Parathyroid adenoma (tissue), 2 donors: ENCODE measurements at regions not wholly inside any gene's neighbourhood (a gene's known extent, or its start where the extent isn't known, plus 50 kb on each side); places are given as distances from the start of the nearest gene placed in this dataset.
"Not testable (repeated sequence)": the region's sequence is repeated elsewhere in the genome, so short reads cannot be mapped to it uniquely, and the experiment has no call there.

Experiments
- H2AFZ ChIP-seq: fragments of 300-600 bp; sonication (generic); one replicate; pipeline ENCODE4 v1.7.0; 2017; ENCODE audit warnings: antibody characterized with exemption, mild to moderate bottlenecking
- H3K27ac ChIP-seq: fragments of 300-600 bp; sonication (generic); one replicate; pipeline ENCODE4 v1.7.0; 2017
- H3K27me3 ChIP-seq: fragments of 300-600 bp; sonication (generic); one replicate; pipeline ENCODE4 v1.7.0; 2017; ENCODE audit warnings: low read length; ENCODE audit not compliant: control insufficient read depth, insufficient read depth
- H3K36me3 ChIP-seq: fragments of 300-600 bp; sonication (generic); one replicate; pipeline ENCODE4 v1.7.0; 2017; ENCODE audit warnings: low read length; ENCODE audit not compliant: control insufficient read depth, insufficient read depth
- H3K4me1 ChIP-seq: fragments of 300-600 bp; sonication (generic); one replicate; pipeline ENCODE4 v1.7.0; 2017; ENCODE audit warnings: control low read depth
- H3K4me2 ChIP-seq: fragments of 300-600 bp; sonication (generic); one replicate; pipeline ENCODE4 v1.7.0; 2017; ENCODE audit warnings: low read length
- H3K4me3 ChIP-seq: fragments of 300-600 bp; sonication (generic); one replicate; pipeline ENCODE4 v1.7.0; 2017; ENCODE audit warnings: low read depth, low read length
- H3K79me2 ChIP-seq: fragments of 300-600 bp; sonication (generic); one replicate; pipeline ENCODE4 v1.7.0; 2017; ENCODE audit warnings: control low read depth
- H3K9ac ChIP-seq: fragments of 300-600 bp; sonication (generic); one replicate; pipeline ENCODE4 v1.7.0; 2017; ENCODE audit warnings: mild to moderate bottlenecking
- H3K9me3 ChIP-seq: fragments of 300-600 bp; sonication (generic); one replicate; pipeline ENCODE4 v1.7.0; 2017; ENCODE audit warnings: low read length; ENCODE audit not compliant: control insufficient read depth
- TF ChIP-seq, protein P1 (sequence below): fragments of 300-600 bp; sonication (generic); IDR thresholded peaks from one replicate; pipeline ENCODE4 v1.7.0; 2017; ENCODE audit warnings: antibody characterized with exemption, mild to moderate bottlenecking
- donor health status: primary hyperparathyroidism.

DNA sequence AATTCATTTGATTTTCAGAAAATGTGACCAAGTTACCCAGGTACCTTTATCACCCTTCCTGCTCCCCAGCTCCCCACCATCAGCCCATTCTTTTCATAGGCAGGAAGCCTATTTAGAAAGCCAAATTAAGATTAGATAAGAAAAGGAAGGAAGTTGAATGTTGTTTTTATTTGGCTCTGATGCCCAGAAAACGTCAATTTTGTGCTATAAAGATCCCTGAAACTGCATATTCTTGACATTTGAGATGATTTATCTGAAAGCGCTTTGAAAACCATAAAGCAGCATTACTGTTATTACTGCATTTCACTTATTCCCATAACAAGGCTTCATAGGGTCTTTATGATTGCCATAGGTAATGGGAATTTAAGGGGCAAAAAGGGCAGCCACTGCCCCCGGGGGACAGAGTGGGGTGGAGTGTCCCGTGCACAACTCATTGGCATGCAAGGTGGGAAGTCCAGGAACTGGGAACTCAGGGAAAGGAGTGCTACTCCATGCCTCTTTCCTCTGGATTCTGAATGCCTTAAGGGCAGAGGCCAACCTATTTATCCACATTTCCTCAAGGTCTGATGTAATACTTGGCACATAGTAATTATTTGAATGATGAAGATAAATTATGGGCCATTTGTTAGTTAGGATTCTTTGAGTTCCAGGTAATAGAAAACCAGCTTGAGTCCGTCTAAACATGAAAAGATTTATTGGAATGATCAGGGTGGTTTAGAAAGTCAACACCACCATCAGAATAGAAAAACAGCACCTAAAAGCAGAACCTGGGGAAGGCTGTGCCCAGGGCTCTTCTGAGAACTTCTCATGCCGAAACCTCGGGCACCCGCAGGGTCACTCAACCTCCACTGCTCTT, 100.6 kb upstream of the ELMO1 start:
- no peaks in the 10 kb centered on the region for H3K36me3 ChIP-seq
- TF ChIP-seq, protein P1, sequence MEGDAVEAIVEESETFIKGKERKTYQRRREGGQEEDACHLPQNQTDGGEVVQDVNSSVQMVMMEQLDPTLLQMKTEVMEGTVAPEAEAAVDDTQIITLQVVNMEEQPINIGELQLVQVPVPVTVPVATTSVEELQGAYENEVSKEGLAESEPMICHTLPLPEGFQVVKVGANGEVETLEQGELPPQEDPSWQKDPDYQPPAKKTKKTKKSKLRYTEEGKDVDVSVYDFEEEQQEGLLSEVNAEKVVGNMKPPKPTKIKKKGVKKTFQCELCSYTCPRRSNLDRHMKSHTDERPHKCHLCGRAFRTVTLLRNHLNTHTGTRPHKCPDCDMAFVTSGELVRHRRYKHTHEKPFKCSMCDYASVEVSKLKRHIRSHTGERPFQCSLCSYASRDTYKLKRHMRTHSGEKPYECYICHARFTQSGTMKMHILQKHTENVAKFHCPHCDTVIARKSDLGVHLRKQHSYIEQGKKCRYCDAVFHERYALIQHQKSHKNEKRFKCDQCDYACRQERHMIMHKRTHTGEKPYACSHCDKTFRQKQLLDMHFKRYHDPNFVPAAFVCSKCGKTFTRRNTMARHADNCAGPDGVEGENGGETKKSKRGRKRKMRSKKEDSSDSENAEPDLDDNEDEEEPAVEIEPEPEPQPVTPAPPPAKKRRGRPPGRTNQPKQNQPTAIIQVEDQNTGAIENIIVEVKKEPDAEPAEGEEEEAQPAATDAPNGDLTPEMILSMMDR: no peak
- no peak overlapping the region for H3K4me3 ChIP-seq
- H3K9ac ChIP-seq: no peak overlapping the region
- H3K27me3 ChIP-seq: no peaks in the 10 kb centered on the region
- H3K79me2 ChIP-seq: no peaks in the 10 kb centered on the region
- H3K4me1 ChIP-seq: no peaks in the 10 kb centered on the region
- H2AFZ ChIP-seq: no peak overlapping the region
- no peaks in the 10 kb centered on the region for H3K9me3 ChIP-seq
- no peak overlapping the region for H3K27ac ChIP-seq
- H3K4me2 ChIP-seq: no peak overlapping the region

DNA sequence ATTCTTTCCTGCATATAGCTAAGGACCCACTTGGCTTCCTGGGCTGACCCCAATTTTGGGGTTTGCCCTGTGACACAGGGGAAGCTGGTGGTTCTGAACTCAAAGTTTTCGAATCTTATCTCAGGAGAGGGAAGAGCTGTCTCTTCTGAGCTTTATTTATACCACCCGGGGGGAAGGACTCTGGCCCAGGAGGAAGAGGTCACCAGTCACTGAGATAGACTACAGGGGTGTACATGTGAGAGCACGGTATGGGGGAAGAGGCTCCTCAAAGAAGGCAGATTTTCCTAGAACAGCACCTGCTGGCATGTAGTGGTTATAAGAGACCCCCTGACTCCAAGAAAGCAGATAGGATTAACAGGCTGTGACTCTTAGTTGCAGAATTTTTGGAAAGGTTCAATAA, 101.8 kb upstream of the ELMO1 start:
- Histone ChIP-seq H3K27me3 (no peaks in the 10 kb centered on the region), H3K4me2 (no peak overlapping the region), H2AFZ (no peak overlapping the region), H3K9ac (no peak overlapping the region), H3K36me3 (no peaks in the 10 kb centered on the region), H3K4me3 (no peak overlapping the region), H3K27ac (no peak overlapping the region), H3K79me2 (no peaks in the 10 kb centered on the region), H3K4me1 (no peaks in the 10 kb centered on the region), H3K9me3 (no peaks in the 10 kb centered on the region)
- TF ChIP-seq, protein P1: no peak

DNA sequence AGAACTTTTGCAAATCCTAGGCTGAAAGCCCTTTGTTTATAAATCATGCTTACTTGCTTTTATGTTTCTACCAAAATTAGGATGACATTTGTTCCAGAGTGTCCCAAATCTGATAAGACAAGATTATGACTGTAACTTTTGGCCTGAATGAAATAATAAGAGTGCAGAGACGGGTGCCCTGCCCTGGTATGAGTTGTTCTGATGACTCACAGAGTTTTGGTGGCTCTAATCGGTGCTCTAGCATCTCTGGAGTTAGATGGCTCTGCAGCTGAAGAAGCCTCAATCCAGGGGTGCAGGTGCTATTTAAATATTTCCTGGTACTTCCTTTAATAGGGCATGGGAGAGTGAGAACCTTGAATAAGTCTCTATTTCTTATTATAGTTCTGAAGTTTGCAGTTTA, 102.2 kb upstream of the ELMO1 start:
- H3K9ac ChIP-seq: no peak overlapping the region
- H3K4me1 ChIP-seq: no peaks in the 10 kb centered on the region
- TF ChIP-seq, protein P1: no peak
- no peak overlapping the region for H3K4me3 ChIP-seq
- no peaks in the 10 kb centered on the region for H3K9me3 ChIP-seq
- no peaks in the 10 kb centered on the region for H3K36me3 ChIP-seq
- H2AFZ ChIP-seq: no peak overlapping the region
- no peaks in the 10 kb centered on the region for H3K79me2 ChIP-seq
- no peaks in the 10 kb centered on the region for H3K27me3 ChIP-seq
- H3K4me2 ChIP-seq: no peak overlapping the region
- no peak overlapping the region for H3K27ac ChIP-seq

DNA sequence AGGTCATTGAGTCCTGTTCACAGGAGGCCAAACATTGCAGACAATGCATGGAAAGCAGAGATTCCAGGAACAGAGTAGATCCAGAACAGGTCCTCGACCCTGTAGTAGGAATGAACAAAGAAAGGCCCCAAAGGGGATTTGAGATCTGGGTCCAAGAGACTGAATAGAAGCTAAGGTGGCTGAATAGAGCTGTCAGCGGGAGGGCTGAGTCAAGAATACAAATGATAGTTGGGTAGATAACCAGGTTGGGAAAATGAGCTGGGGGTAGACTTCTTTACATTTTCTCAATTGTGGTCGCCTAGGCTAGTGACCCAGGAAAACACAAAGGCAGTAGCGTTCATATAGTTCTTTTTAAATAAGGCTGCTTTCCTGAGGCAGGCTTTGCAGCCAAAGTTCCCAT, 103.4 kb upstream of the ELMO1 start:
- Histone ChIP-seq H3K36me3 (no peaks in the 10 kb centered on the region), H3K79me2 (no peaks in the 10 kb centered on the region), H3K9me3 (no peaks in the 10 kb centered on the region), H3K4me3 (no peak overlapping the region), H3K27ac (no peak overlapping the region), H3K4me1 (no peaks in the 10 kb centered on the region), H3K9ac (no peak overlapping the region), H3K4me2 (no peak overlapping the region), H2AFZ (no peak overlapping the region), H3K27me3 (no peaks in the 10 kb centered on the region)
- TF ChIP-seq, protein P1: no peak

DNA sequence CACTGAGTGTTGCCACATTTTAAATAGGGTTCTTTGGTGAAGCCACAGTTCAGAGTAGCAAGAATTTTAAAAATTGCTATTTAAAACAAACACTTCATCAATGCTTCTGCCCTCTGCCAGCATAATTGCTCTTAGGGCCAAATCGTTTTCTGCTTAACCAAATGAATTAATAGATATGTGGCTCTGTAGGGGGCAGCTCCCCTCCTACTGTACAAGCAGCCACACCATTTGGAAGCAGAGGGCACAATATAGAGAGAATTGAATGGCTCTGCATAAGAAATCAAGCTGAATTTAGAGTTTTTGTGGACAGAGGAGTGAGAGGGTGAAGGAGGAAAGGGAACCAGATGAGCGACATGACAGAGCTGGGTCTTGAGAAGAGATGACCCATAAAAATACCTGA, 103.8 kb upstream of the ELMO1 start:
- H3K4me2 ChIP-seq, H3K27ac ChIP-seq, H3K27me3 ChIP-seq, H3K4me1 ChIP-seq, H3K9me3 ChIP-seq, H3K4me3 ChIP-seq, H3K36me3 ChIP-seq, H3K79me2 ChIP-seq, H3K9ac ChIP-seq, H2AFZ ChIP-seq: not testable (repeated sequence)
